NCI-H345 (cell line): ENCODE measurements at regions not wholly inside any gene's neighbourhood (a gene's known extent, or its start where the extent isn't known, plus 50 kb on each side); places are given as distances from the start of the nearest gene placed in this dataset.
"Not testable (repeated sequence)": the region's sequence is repeated elsewhere in the genome, so short reads cannot be mapped to it uniquely, and the experiment has no call there.

Experiments used
- DNase-seq: peaks from one replicate; lab custom pipeline; 2025; lab: John Stamatoyannopoulos, UW

- DNase-seq = peak; percentile 87
Measured at GRCh38 chr5:153372425-153373129, 117.9 kb upstream of the GRIA1 start.

GRCh38 chr5:153373130-153373498 is 117.4 kb upstream of the GRIA1 start:
- no peak for DNase-seq

- not testable (repeated sequence) for DNase-seq
Measured at GRCh38 chr5:153381630-153382029, 108.8 kb upstream of the GRIA1 start.

- no peak for DNase-seq
Measured at GRCh38 chr5:153390569-153390968, 99.9 kb upstream of the GRIA1 start.

- no peak for DNase-seq
Measured at GRCh38 chr5:153399595-153399994, 90.9 kb upstream of the GRIA1 start.

- DNase-seq = no peak
Measured at GRCh38 chr5:153400931-153401330, 89.5 kb upstream of the GRIA1 start.

GRCh38 chr5:153402550-153402949 is 87.9 kb upstream of the GRIA1 start:
- no peak for DNase-seq

GRCh38 chr5:153403470-153403869 is 87.0 kb upstream of the GRIA1 start:
- DNase-seq = no peak

GRCh38 chr5:153404747-153405146 is 85.7 kb upstream of the GRIA1 start:
- DNase-seq = no peak

GRCh38 chr5:153421676-153422075 is 68.8 kb upstream of the GRIA1 start:
- DNase-seq = no peak

- DNase-seq = no peak
Measured at GRCh38 chr5:153425914-153426313, 64.6 kb upstream of the GRIA1 start.

GRCh38 chr5:153429761-153430380 is 60.6 kb upstream of the GRIA1 start:
- no peak for DNase-seq

GRCh38 chr5:153432583-153432982 is 57.9 kb upstream of the GRIA1 start:
- DNase-seq = no peak

GRCh38 chr5:153437251-153437650 is 53.2 kb upstream of the GRIA1 start:
- no peak for DNase-seq

- DNase-seq = no peak
Measured at GRCh38 chr5:153439130-153439529, 51.3 kb upstream of the GRIA1 start.
